MM.1S (cell line): ENCODE measurements at regions not wholly inside any gene's neighbourhood (a gene's known extent, or its start where the extent isn't known, plus 50 kb on each side); places are given as distances from the start of the nearest gene placed in this dataset.
"Not testable (repeated sequence)": the region's sequence is repeated elsewhere in the genome, so short reads cannot be mapped to it uniquely, and the experiment has no call there.

Experiments
- DNase-seq: peaks from one replicate; pipeline ENCODE4 v3.0.0-alpha.2; 2015
- H2AFZ ChIP-seq: fragments of 300-600 bp; sonication (generic); 2 replicates; pipeline ENCODE4 v1.6.0; 2016; ENCODE audit warnings: antibody characterized with exemption, low read length
- H3F3A ChIP-seq: fragments of 300-600 bp; sonication (generic); 2 replicates; pipeline ENCODE4 v1.6.1; 2016; ENCODE audit warnings: mild to moderate bottlenecking, antibody characterized with exemption, low read length, moderate library complexity, mixed read lengths; ENCODE audit not compliant: insufficient read depth
- H3K27ac ChIP-seq: fragments of 300-600 bp; sonication (generic); 2 replicates; pipeline ENCODE4 v1.5.1; 2016; ENCODE audit warnings: mild to moderate bottlenecking, low read length
- H3K27me3 ChIP-seq: fragments of 300-600 bp; sonication (generic); replicated peaks from 2 replicates; pipeline ENCODE4 v1.6.0; 2016; ENCODE audit warnings: low read length; ENCODE audit not compliant: insufficient read depth
- H3K36me3 ChIP-seq: fragments of 300-600 bp; sonication (generic); replicated peaks from 2 replicates; pipeline ENCODE4 v1.6.1; 2016; ENCODE audit warnings: mild to moderate bottlenecking, low read length, mixed read lengths; ENCODE audit not compliant: insufficient read depth
- H3K4me1 ChIP-seq: fragments of 300-600 bp; sonication (generic); 2 replicates; pipeline ENCODE4 v1.6.1; 2016; ENCODE audit warnings: low read length, mixed read lengths
- H3K4me2 ChIP-seq: fragments of 300-600 bp; sonication (generic); 2 replicates; pipeline ENCODE4 v1.6.0; 2016; ENCODE audit warnings: low read depth, low read length
- H3K4me3 ChIP-seq: fragments of 300-600 bp; sonication (generic); 2 replicates; pipeline ENCODE4 v1.5.1; 2016; ENCODE audit warnings: low read length, mixed read lengths
- H3K79me2 ChIP-seq: fragments of 300-600 bp; sonication (generic); 2 replicates; pipeline ENCODE4 v1.6.1; 2016; ENCODE audit warnings: mixed run types, low read length, mixed read lengths
- H3K9ac ChIP-seq: fragments of 300-600 bp; sonication (generic); 2 replicates; pipeline ENCODE4 v1.6.1; 2016; ENCODE audit warnings: low read length, mixed read lengths
- H3K9me2 ChIP-seq: fragments of 300-600 bp; sonication (generic); replicated peaks from 2 replicates; pipeline ENCODE4 v1.6.1; 2016; ENCODE audit warnings: mild to moderate bottlenecking, low read length, mixed read lengths; ENCODE audit not compliant: insufficient read depth
- H3K9me3 ChIP-seq: fragments of 300-600 bp; sonication (generic); replicated peaks from 2 replicates; pipeline ENCODE4 v1.6.1; 2016; ENCODE audit warnings: mild to moderate bottlenecking, low read length, mixed read lengths; ENCODE audit not compliant: insufficient read depth
- H4K20me1 ChIP-seq: fragments of 300-600 bp; sonication (generic); 2 replicates; pipeline ENCODE4 v1.6.1; 2016; ENCODE audit warnings: mild to moderate bottlenecking, low read length, moderate library complexity, mixed read lengths; ENCODE audit not compliant: insufficient read depth
- CTCF ChIP-seq: fragments of 300-600 bp; sonication (generic); IDR thresholded peaks from 2 replicates; pipeline ENCODE4 v1.5.1; 2016; ENCODE audit warnings: antibody characterized with exemption, low read length, mixed read lengths
- EZH2 ChIP-seq: fragments of 300-600 bp; sonication (generic); optimal IDR thresholded peaks from 2 replicates; pipeline ENCODE3; 2017; ENCODE audit warnings: low read depth, mild to moderate bottlenecking, antibody characterized with exemption, low read length, mixed read lengths
- EZH2phosphoT487 ChIP-seq: fragments of 300-600 bp; sonication (generic); IDR thresholded peaks from 2 replicates; pipeline ENCODE4 v1.6.1; 2018; ENCODE audit warnings: antibody characterized with exemption, low read length

- H4K20me1 ChIP-seq: no peaks in the 10 kb centered on the region
- no peak overlapping the region for H3K9ac ChIP-seq
- H3K9me2 ChIP-seq: no peaks in the 10 kb centered on the region
- no peak for TF ChIP-seq EZH2phosphoT487
- TF ChIP-seq EZH2: no peak
- TF ChIP-seq CTCF: no peak
- H3K36me3 ChIP-seq: no peaks in the 10 kb centered on the region
- no peak overlapping the region for H3K4me2 ChIP-seq
- H3K79me2 ChIP-seq: no peaks in the 10 kb centered on the region
- H3K4me3 ChIP-seq: no peak overlapping the region
- peaks cover 27% of the 10 kb centered on the region for H3K4me1 ChIP-seq
- peaks cover 26% of the 10 kb centered on the region for H3F3A ChIP-seq
- H3K9me3 ChIP-seq: no peaks in the 10 kb centered on the region
- no peak overlapping the region for H2AFZ ChIP-seq
- no peak overlapping the region for H3K27ac ChIP-seq
- no peaks in the 10 kb centered on the region for H3K27me3 ChIP-seq
- no peak for DNase-seq
Observed at GRCh38 chr21:14672466-14672865, 126.4 kb upstream of the SAMSN1 start.

DNA sequence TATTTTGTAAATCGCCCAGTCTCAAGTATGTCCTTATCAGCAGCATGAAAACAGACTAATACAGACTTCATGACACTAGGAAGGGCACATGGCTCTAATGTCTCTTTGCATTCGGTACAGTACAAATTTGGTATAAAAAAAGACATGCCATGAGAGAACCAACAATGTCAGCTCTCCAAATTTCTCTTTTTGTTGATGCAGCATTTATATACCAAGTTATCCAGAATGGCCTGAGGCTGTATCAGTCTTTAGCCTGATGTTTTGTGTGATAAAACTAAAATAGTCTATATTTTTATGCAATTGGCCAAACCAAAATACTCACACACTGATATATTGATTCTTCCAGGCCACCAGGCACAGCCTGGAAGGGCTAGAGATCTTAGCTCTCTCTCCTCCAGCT is 124.3 kb upstream of the SAMSN1 start:
- Histone ChIP-seq H3K9me2 (no peaks in the 10 kb centered on the region), H2AFZ (no peak overlapping the region)

DNA sequence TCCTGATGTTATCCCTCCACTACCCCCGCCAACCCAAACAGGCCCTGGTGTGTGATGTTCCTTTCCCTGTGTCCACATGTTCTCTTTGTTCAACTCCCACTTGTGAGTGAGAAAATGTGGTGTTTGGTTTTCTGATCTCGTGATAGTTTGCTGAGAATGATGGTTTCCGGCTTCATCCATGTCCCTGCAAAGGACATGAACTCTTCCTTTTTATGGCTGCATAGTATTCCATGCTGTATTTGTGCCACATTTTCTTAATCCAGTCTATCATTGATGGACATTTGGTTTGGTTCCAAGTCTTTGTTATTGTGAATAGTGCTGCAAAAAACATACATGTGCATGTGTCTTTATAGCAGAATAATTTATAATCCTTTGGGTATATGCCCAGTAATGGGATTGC is 123.0 kb upstream of the SAMSN1 start:
- H3K9me2 ChIP-seq, H3K79me2 ChIP-seq, H3K4me2 ChIP-seq: not testable (repeated sequence)

More for the DNA sequence above, 124.3 kb upstream of the SAMSN1 start:
- no peaks in the 10 kb centered on the region for H3K27me3 ChIP-seq
- no peaks in the 10 kb centered on the region for H3K79me2 ChIP-seq
- H3K27ac ChIP-seq: no peak overlapping the region
- H3K9ac ChIP-seq: no peak overlapping the region
- TF ChIP-seq CTCF: no peak
- no peak for TF ChIP-seq EZH2phosphoT487
- no peak for TF ChIP-seq EZH2
- no peaks in the 10 kb centered on the region for H3K36me3 ChIP-seq
- peaks cover 10% of the 10 kb centered on the region for H3K4me1 ChIP-seq
- H3F3A ChIP-seq: peaks cover 6% of the 10 kb centered on the region
- no peaks in the 10 kb centered on the region for H3K9me3 ChIP-seq
- no peak overlapping the region for H3K4me3 ChIP-seq
- DNase-seq: no peak
- H3K4me2 ChIP-seq: no peak overlapping the region
- no peaks in the 10 kb centered on the region for H4K20me1 ChIP-seq

GRCh38 chr21:14657241-14658008 is 111.3 kb upstream of the SAMSN1 start:
- Histone ChIP-seq H2AFZ (no peak overlapping the region), H3K27ac (no peak overlapping the region)
- DNase-seq: no peak

More for the DNA sequence above, 123.0 kb upstream of the SAMSN1 start:
- H3K4me1 ChIP-seq, H3K4me3 ChIP-seq, H3F3A ChIP-seq, H3K9ac ChIP-seq, H3K9me3 ChIP-seq, H4K20me1 ChIP-seq, DNase-seq, H2AFZ ChIP-seq, H3K27me3 ChIP-seq, H3K27ac ChIP-seq, H3K36me3 ChIP-seq: not testable (repeated sequence)

More at GRCh38 chr21:14657241-14658008, 111.3 kb upstream of the SAMSN1 start:
- Histone ChIP-seq H3K9me2 (no peaks in the 10 kb centered on the region), H3K27me3 (no peaks in the 10 kb centered on the region), H3K4me1 (no peaks in the 10 kb centered on the region), H4K20me1 (no peaks in the 10 kb centered on the region), H3K79me2 (no peaks in the 10 kb centered on the region), H3K9ac (no peak overlapping the region), H3K9me3 (no peaks in the 10 kb centered on the region), H3K4me2 (no peak overlapping the region), H3F3A (no peaks in the 10 kb centered on the region), H3K36me3 (no peaks in the 10 kb centered on the region), H3K4me3 (no peak overlapping the region)
- no peak for TF ChIP-seq EZH2phosphoT487
- TF ChIP-seq EZH2: no peak
- no peak for TF ChIP-seq CTCF
